HepG2 (cell line): ENCODE measurements at regions not wholly inside any gene's neighbourhood (a gene's known extent, or its start where the extent isn't known, plus 50 kb on each side); places are given as distances from the start of the nearest gene placed in this dataset.

Source experiments
- ATAC-seq: fragments of 200-7000 bp; cut with Tn5 transposase; 3 replicates; pipeline ENCODE4 v1.9.1; 2020; ENCODE audit warnings: mild to moderate bottlenecking, moderate library complexity
- BruUV-seq: library from RNA; stranded (reverse); fragments of 400-500 nt; replicated peaks from 2 replicates; lab custom pipeline; 2021; lab: Mats Ljungman, UMichigan
- CTCF ChIA-PET: fragments of 300-600 bp; formaldehyde crosslinking; extraction: SDS; loops from one replicate; lab custom pipeline; 2021; ENCODE audit warnings: low total read pairs, inconsistent platforms, low intra/inter-chr PET ratio; lab: Yijun Ruan, JAX
- POLR2A ChIA-PET: fragments of 350-600 bp; sonication (Branson Sonifier 250); formaldehyde crosslinking; loops from one replicate; lab custom pipeline; 2020; ENCODE audit warnings: antibody characterized with exemption, inconsistent platforms; lab: Yijun Ruan, JAX
- DNase-seq: peaks from one replicate; pipeline ENCODE4 v3.0.0-alpha.2; 2015; ENCODE audit warnings: low spot score
- FAIRE-seq: peaks from 3 replicates; lab custom pipeline; 2011; peaks lifted over from hg19 to GRCh38; lab: Jason Lieb, UNC
- H2AFZ ChIP-seq: one replicate; pipeline ENCODE4 v1.6.1; 2011; ENCODE audit warnings: low read length, inconsistent platforms
- H3K27ac ChIP-seq: fragments of 300-600 bp; 3 replicates; pipeline ENCODE4 v1.8.0; 2011; ENCODE audit warnings: mixed run types, mild to moderate bottlenecking, mixed read lengths, low read length, inconsistent platforms; ENCODE audit not compliant: insufficient read depth; ENCODE audit errors: extremely low read length
- H3K27me3 ChIP-seq, 2 experiments: fragments of 200-600 bp in 1 of 2; 2 replicates in 1 of 2; 3 replicates in 1 of 2; pipeline versions ENCODE4 v1.6.0 to v1.8.0; 2011; ENCODE audit warnings: low read length in 2 of 2, mild to moderate bottlenecking in 2 of 2, moderate library complexity in 2 of 2, inconsistent platforms in 1 of 2; ENCODE audit not compliant: insufficient read depth in 2 of 2, control insufficient read depth in 1 of 2
- H3K36me3 ChIP-seq, 2 experiments: fragments of 200-600 bp in 1 of 2; replicated peaks in 1 of 2; 2 replicates in 1 of 2; 3 replicates in 1 of 2; pipeline versions ENCODE4 v1.5.1 to v1.8.0; 2011; ENCODE audit warnings: low read length in 2 of 2, inconsistent platforms in 1 of 2; ENCODE audit not compliant: insufficient read depth in 2 of 2, control insufficient read depth in 1 of 2
- H3K4me1 ChIP-seq: 2 replicates; pipeline ENCODE4 v1.5.1; 2012; ENCODE audit warnings: low read length, inconsistent platforms; ENCODE audit not compliant: insufficient read depth
- H3K4me2 ChIP-seq: 2 replicates; pipeline ENCODE4 v1.6.0; 2011; ENCODE audit warnings: low read depth, low read length, inconsistent platforms
- H3K4me3 ChIP-seq, 3 experiments: fragments of 200-600 bp in 1 of 3; sonication (generic), shearing (Covaris generic) in 1 of 3; replicated peaks in 1 of 3; 2 replicates each; pipeline ENCODE4 v1.5.1; 2011 to 2016; ENCODE audit warnings: low read length in 3 of 3, inconsistent platforms in 2 of 3, low read depth in 2 of 3, mild to moderate bottlenecking in 2 of 3, control low read depth in 1 of 3, mixed read lengths in 1 of 3; ENCODE audit not compliant: insufficient read depth in 1 of 3
- H3K79me2 ChIP-seq: one replicate; pipeline ENCODE4 v1.6.1; 2011; ENCODE audit warnings: low read length, inconsistent platforms; ENCODE audit not compliant: insufficient read depth
- H3K9ac ChIP-seq: 2 replicates; pipeline ENCODE4 v1.6.0; 2011; ENCODE audit warnings: mild to moderate bottlenecking, low read depth, low read length, inconsistent platforms; ENCODE audit not compliant: insufficient read depth
- H3K9me3 ChIP-seq: 2 replicates; pipeline ENCODE4 v1.5.1; 2012; ENCODE audit warnings: mild to moderate bottlenecking, low read length
- H4K20me1 ChIP-seq: 2 replicates; pipeline ENCODE4 v1.6.0; 2011; ENCODE audit warnings: inconsistent platforms, mild to moderate bottlenecking, low read length, moderate library complexity; ENCODE audit not compliant: insufficient read depth
- AGO2 ChIP-seq: fragments of 200-400 bp; formaldehyde crosslinking; optimal IDR thresholded peaks from 2 replicates; pipeline ENCODE3; 2017; ENCODE audit warnings: mild to moderate bottlenecking, low read depth, low read length, moderate library complexity
- FOXA3 ChIP-seq: IDR thresholded peaks from 2 replicates; pipeline ENCODE4 v1.6.1; 2016; ENCODE audit warnings: missing genetic modification reagents, missing compliant biosample characterization
- GTF3A ChIP-seq: sonication (generic); formaldehyde crosslinking; conservative IDR thresholded peaks from 2 replicates; pipeline ENCODE4 v1.4.0; 2020; ENCODE audit warnings: mild to moderate bottlenecking, missing genetic modification reagents
- GZF1 ChIP-seq: sonication (generic); formaldehyde crosslinking; IDR thresholded peaks from 2 replicates; pipeline ENCODE4 v1.5.1; 2020; ENCODE audit warnings: mild to moderate bottlenecking, missing genetic modification reagents
- KDM3A ChIP-seq: IDR thresholded peaks from 2 replicates; pipeline ENCODE4 v1.6.1; 2018; ENCODE audit warnings: low read depth, missing compliant biosample characterization
- NFYB ChIP-seq: sonication (generic); formaldehyde crosslinking; IDR thresholded peaks from 2 replicates; pipeline ENCODE4 v1.4.0; 2020; ENCODE audit warnings: missing genetic modification reagents
- PCBP1 ChIP-seq: fragments of 200-400 bp; formaldehyde crosslinking; IDR thresholded peaks from 2 replicates; pipeline ENCODE4 v1.6.1; 2017; ENCODE audit warnings: mild to moderate bottlenecking, low read depth, low read length, borderline replicate concordance
- POLR2AphosphoS2 ChIP-seq: IDR thresholded peaks from 2 replicates; pipeline ENCODE4 v1.6.1; 2011; ENCODE audit warnings: low read depth, low read length, improper control_type of control experiment
- RORA ChIP-seq: sonication (generic); formaldehyde crosslinking; IDR thresholded peaks from 2 replicates; pipeline ENCODE4 v1.5.0; 2020; ENCODE audit warnings: mild to moderate bottlenecking, missing genetic modification reagents, moderate library complexity
- SMC3 ChIP-seq: IDR thresholded peaks from 2 replicates; pipeline ENCODE4 v1.6.1; 2011; ENCODE audit warnings: low read length, improper control_type of control experiment
- SNAI1 ChIP-seq: sonication (generic); formaldehyde crosslinking; IDR thresholded peaks from 2 replicates; pipeline ENCODE4 v1.5.0; 2020; ENCODE audit warnings: mild to moderate bottlenecking, missing genetic modification reagents, borderline replicate concordance
- THYN1 ChIP-seq: sonication (generic); formaldehyde crosslinking; IDR thresholded peaks from 2 replicates; pipeline ENCODE4 v1.8.1; 2023; ENCODE audit warnings: low read depth, mild to moderate bottlenecking, moderate library complexity, missing genetic modification reagents, borderline replicate concordance
- ZBTB46 ChIP-seq: sonication (generic); formaldehyde crosslinking; IDR thresholded peaks from 2 replicates; pipeline ENCODE4 v1.4.0; 2020; ENCODE audit warnings: mild to moderate bottlenecking, missing genetic modification reagents, borderline replicate concordance
- ZFP90 ChIP-seq: sonication (generic); formaldehyde crosslinking; IDR thresholded peaks from 2 replicates; pipeline ENCODE4 v1.8.0; 2022; ENCODE audit warnings: missing genetic modification reagents, mild to moderate bottlenecking, inconsistent platforms, borderline replicate concordance
- ZNF280B ChIP-seq: sonication (generic); formaldehyde crosslinking; IDR thresholded peaks from 2 replicates; pipeline ENCODE4 v1.5.0; 2020; ENCODE audit warnings: missing genetic modification reagents, mild to moderate bottlenecking, borderline replicate concordance
- ZNF720 ChIP-seq: sonication (generic); formaldehyde crosslinking; IDR thresholded peaks from 2 replicates; pipeline ENCODE4 v1.4.0; 2020; ENCODE audit warnings: missing genetic modification reagents
- ZNF83 ChIP-seq: sonication (generic); formaldehyde crosslinking; IDR thresholded peaks from 2 replicates; pipeline ENCODE4 v1.4.0; 2020; ENCODE audit warnings: missing genetic modification reagents, mild to moderate bottlenecking, borderline replicate concordance
- ZNF850 ChIP-seq: sonication (generic); formaldehyde crosslinking; conservative IDR thresholded peaks from 2 replicates; pipeline ENCODE4 v1.9.0; 2021; ENCODE audit warnings: mild to moderate bottlenecking, missing genetic modification reagents
- ZNF879 ChIP-seq: sonication (generic); formaldehyde crosslinking; IDR thresholded peaks from 2 replicates; pipeline ENCODE4 v1.8.1; 2023; ENCODE audit warnings: missing genetic modification reagents
- ZZZ3 ChIP-seq: sonication (generic); formaldehyde crosslinking; IDR thresholded peaks from 2 replicates; pipeline ENCODE4 v1.4.0; 2020; ENCODE audit warnings: missing genetic modification reagents, mild to moderate bottlenecking, borderline replicate concordance
- WGBS: methylation state at CpG from one replicate; pipeline ENCODE4 v1.1.6; 2017; ENCODE audit warnings: low lambda C conversion rate; 5-methylcytosine and 5-hydroxymethylcytosine counted together
- in situ Hi-C: cut with HindIII; loops from 2 replicates; pipeline ENCODE4 v1.10.0; 2017; ENCODE audit warnings: low pct_unique_long_range_greater_than_20kb; ENCODE audit not compliant: extremely low pct_ligation_motif_present
- intact Hi-C: fragments of 100-400 bp; cut with micrococcal nuclease; formaldehyde crosslinking; loops from one replicate; pipeline ENCODE4 v1.10.0; 2022; ENCODE audit not compliant: unreplicated experiment
- TF ChIP-seq, protein P1 (sequence below): sonication (generic); formaldehyde crosslinking; IDR thresholded peaks from 2 replicates; pipeline ENCODE4 v1.5.1; 2020; ENCODE audit warnings: mild to moderate bottlenecking, missing genetic modification reagents, borderline replicate concordance

GRCh38 chr7:54888734-54889082, 129.7 kb upstream of the SEC61G start (continued):
- TF ChIP-seq ZFP90 (CRISPR knock-in tag) (no peak), NFYB (CRISPR knock-in tag) (no peak), GTF3A (CRISPR knock-in tag) (no peak), RORA (CRISPR knock-in tag) (no peak), FOXA3 (CRISPR knock-in tag) (no peak)

GRCh38 chr7:54897891-54898290, 120.9 kb upstream of the EGFR start:
- H3K27me3 ChIP-seq, result peaks cover 0 to 4% of the 10 kb centered on the region in 2 experiments; a peak in 1 of 5 replicates
- TF ChIP-seq ZBTB46 (CRISPR knock-in tag) (no peak), SMC3 (no peak), ZNF720 (CRISPR knock-in tag) (no peak), ZNF850 (CRISPR knock-in tag) (no peak), KDM3A (CRISPR knock-in tag) (no peak), PCBP1 (no peak), AGO2 (no peak), ZNF879 (CRISPR knock-in tag) (no peak), ZZZ3 (no peak), POLR2AphosphoS2 (no peak), ZNF83 (CRISPR knock-in tag) (no peak), GZF1 (CRISPR knock-in tag) (no peak), SNAI1 (CRISPR knock-in tag) (no peak), THYN1 (CRISPR knock-in tag) (no peak), ZNF280B (no peak)
- TF ChIP-seq, protein P1, sequence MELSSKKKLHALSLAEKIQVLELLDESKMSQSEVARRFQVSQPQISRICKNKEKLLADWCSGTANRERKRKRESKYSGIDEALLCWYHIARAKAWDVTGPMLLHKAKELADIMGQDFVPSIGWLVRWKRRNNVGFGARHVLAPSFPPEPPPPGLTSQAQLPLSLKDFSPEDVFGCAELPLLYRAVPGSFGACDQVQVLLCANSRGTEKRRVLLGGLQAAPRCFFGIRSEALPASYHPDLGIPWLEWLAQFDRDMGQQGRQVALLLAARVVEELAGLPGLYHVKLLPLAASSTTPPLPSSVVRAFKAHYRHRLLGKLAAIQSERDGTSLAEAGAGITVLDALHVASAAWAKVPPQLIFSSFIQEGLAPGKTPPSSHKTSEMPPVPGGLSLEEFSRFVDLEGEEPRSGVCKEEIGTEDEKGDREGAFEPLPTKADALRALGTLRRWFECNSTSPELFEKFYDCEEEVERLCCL (CRISPR knock-in tag), result no peak
- no TSS peak for BruUV-seq
- intact Hi-C loops (no loop called here), in situ Hi-C loops (no loop called here)
- H3K27ac ChIP-seq, result no peak overlapping the region
- 3% methylated on average over 2 of the region's 2 CpGs for WGBS
- H4K20me1 ChIP-seq, result no peaks in the 10 kb centered on the region
- no peaks in the 10 kb centered on the region for H3K79me2 ChIP-seq
- ATAC-seq (no peak), FAIRE-seq (no peak), DNase-seq (no peak)
- ChIA-PET POLR2A (no interaction called here), CTCF (no interaction called here)
- H3K4me1 ChIP-seq, result no peaks in the 10 kb centered on the region
- H3K4me3 ChIP-seq, result no peak overlapping the region
- H3K4me2 ChIP-seq, result no peak overlapping the region
- H3K9ac ChIP-seq, result no peak overlapping the region
- H3K9me3 ChIP-seq, result no peaks in the 10 kb centered on the region
- no peaks in the 10 kb centered on the region for H3K36me3 ChIP-seq
- H2AFZ ChIP-seq, result no peak overlapping the region
